Uterus (tissue), 3 donors: ENCODE measurements at regions not wholly inside any gene's neighbourhood (a gene's known extent, or its start where the extent isn't known, plus 50 kb on each side); places are given as distances from the start of the nearest gene placed in this dataset.

ENCODE experiments used
- DNase-seq, 2 donors: peaks; one replicate each; pipeline ENCODE4 v3.0.0-alpha.2; 2019 to 2020
- H3K27ac ChIP-seq, 2 donors: fragments of 200-600 bp; sonication (generic); 1 replicate in 1 of 2; 2 replicates in 1 of 2; pipeline ENCODE4 v1.5.1; 2016 to 2018
- H3K27me3 ChIP-seq, 2 donors: fragments of 200-600 bp; sonication (generic); one replicate each; pipeline ENCODE4 v1.5.1; 2018 to 2019; ENCODE audit warnings: control low read depth in 1 of 2
- H3K36me3 ChIP-seq, 2 donors: fragments of 200-600 bp; sonication (generic); one replicate each; pipeline ENCODE4 v1.5.1; 2019; ENCODE audit warnings: control low read depth in 1 of 2
- H3K4me1 ChIP-seq, 2 donors: fragments of 200-600 bp; sonication (generic); one replicate each; pipeline ENCODE4 v1.5.1; 2018 to 2019; ENCODE audit warnings: control low read depth in 1 of 2
- H3K4me3 ChIP-seq, 2 donors: fragments of 200-600 bp; sonication (generic); 1 replicate in 1 of 2; 2 replicates in 1 of 2; pipeline ENCODE4 v1.5.1; 2018 to 2019; ENCODE audit warnings: mild to moderate bottlenecking in 1 of 2
- H3K9me3 ChIP-seq, 2 donors: fragments of 200-600 bp; sonication (generic); one replicate each; pipeline ENCODE4 v1.5.1; 2019; ENCODE audit warnings: control low read depth in 1 of 2
- POLR2A ChIP-seq, 2 donors: fragments of 450-650 bp; IDR thresholded peaks; one replicate each; pipeline ENCODE4 v1.6.1; 2016; ENCODE audit warnings: antibody characterized with exemption in 2 of 2, mild to moderate bottlenecking in 1 of 2, moderate library complexity in 1 of 2
- intact Hi-C: fragments of 100-400 bp; cut with DNase I; formaldehyde crosslinking; loops from one replicate; pipeline ENCODE4 v1.15.1; 2023; ENCODE audit warnings: low total_unique reads
- TF ChIP-seq, protein P1 (sequence below), 4 experiments: fragments of 200-600 bp in 2 of 4; fragments of 450-650 bp in 2 of 4; sonication (generic) in 2 of 4; IDR thresholded peaks; one replicate each; pipeline ENCODE4 v1.5.1; 2016 to 2019; ENCODE audit warnings: antibody characterized with exemption in 4 of 4, mild to moderate bottlenecking in 2 of 4, moderate library complexity in 1 of 4
- donor health status: DM: yes; HTN: yes; CAD: no.

DNA sequence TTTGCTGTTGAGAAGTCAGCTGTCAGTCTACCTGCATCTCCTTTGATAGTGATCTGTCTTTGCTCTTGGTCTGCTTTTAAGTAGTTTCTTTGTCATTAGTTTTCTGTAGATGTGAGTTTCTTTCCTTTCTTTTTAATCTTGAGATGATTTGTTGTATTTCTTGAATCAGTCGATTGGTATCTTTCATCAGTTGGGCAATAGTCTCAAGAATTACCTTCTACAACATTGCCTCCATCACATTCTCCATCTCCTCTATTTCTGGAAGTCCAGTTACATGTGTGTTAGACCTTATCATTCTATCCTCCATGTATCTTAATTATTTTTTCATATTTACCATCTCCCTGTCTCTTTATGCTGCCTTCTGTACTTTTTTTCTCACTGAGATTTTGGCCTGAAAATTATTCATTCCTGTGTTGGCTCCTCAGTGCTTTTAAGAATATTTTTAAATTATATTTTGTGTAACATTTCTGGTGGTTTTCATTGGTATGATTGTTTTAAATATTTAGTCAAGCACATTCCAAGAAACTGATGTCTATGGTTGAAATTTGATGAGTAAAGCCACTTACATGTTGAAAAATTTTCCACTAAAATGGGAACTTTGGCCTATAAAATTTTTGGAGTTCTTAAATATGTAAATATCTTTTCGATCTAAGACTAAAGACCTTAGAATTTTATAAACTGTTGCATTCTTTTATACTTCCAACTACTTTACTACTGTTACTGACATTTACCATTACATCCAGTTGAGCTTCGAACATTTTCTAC, 239.5 kb upstream of the MGAT5 start:
- TF ChIP-seq, protein P1, sequence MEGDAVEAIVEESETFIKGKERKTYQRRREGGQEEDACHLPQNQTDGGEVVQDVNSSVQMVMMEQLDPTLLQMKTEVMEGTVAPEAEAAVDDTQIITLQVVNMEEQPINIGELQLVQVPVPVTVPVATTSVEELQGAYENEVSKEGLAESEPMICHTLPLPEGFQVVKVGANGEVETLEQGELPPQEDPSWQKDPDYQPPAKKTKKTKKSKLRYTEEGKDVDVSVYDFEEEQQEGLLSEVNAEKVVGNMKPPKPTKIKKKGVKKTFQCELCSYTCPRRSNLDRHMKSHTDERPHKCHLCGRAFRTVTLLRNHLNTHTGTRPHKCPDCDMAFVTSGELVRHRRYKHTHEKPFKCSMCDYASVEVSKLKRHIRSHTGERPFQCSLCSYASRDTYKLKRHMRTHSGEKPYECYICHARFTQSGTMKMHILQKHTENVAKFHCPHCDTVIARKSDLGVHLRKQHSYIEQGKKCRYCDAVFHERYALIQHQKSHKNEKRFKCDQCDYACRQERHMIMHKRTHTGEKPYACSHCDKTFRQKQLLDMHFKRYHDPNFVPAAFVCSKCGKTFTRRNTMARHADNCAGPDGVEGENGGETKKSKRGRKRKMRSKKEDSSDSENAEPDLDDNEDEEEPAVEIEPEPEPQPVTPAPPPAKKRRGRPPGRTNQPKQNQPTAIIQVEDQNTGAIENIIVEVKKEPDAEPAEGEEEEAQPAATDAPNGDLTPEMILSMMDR (IDR thresholded peaks at IDR 0.05): no peak
- TF ChIP-seq POLR2A (IDR thresholded peaks at IDR 0.05): no peak
- no peaks in the 10 kb centered on the region for H3K4me1 ChIP-seq
- intact Hi-C loops: no loop called here
- H3K9me3 ChIP-seq: no peaks in the 10 kb centered on the region
- no peaks in the 10 kb centered on the region for H3K36me3 ChIP-seq
- no peak for DNase-seq
- no peaks in the 10 kb centered on the region for H3K27me3 ChIP-seq
- no peak overlapping the region for H3K4me3 ChIP-seq
- no peak overlapping the region for H3K27ac ChIP-seq

DNA sequence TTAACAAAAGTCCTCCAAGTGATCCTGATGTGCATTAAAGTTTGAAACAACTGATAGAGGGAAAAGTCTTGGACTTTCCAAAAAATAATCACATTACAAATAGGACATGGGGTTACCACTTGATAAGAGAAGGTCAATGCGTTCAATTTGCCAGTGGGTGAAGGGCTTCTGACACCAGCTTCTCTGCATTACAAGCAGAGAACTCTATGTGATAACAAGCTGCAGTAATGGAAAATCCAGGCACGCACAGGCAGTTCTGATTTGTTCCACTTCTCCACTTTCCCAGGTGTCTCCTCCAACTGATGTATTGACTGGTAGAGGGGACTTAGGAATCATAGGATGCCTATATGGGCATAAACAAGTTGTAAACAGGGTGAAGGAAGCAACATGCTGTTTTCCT, 234.0 kb upstream of the MGAT5 start:
- Histone ChIP-seq H3K27me3 (no peaks in the 10 kb centered on the region), H3K9me3 (no peaks in the 10 kb centered on the region), H3K27ac (no peak overlapping the region), H3K36me3 (no peaks in the 10 kb centered on the region), H3K4me3 (no peak overlapping the region), H3K4me1 (no peaks in the 10 kb centered on the region)
- intact Hi-C loops: no loop called here
- DNase-seq: no peak
- no peak for TF ChIP-seq POLR2A (IDR thresholded peaks at IDR 0.05)
- TF ChIP-seq, protein P1 (IDR thresholded peaks at IDR 0.05): no peak

DNA sequence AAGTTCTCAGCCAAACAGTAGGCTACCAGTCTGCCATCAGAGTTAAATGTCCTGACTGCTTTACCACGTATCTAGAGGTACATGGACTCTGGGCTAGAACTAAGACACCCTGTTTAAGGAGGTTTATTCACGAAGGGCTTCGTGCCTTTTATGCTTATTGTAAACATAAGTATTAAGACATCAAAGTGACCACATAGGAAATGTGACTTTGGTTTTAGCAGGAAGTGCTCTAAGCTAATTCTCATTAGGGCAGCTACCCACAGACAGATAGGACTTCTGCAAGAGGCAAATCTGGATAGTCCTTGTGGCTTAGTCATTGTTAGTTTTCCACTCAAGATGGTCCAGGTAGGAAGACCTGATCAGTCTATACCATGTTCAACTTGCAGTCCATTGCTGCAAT, 233.3 kb upstream of the MGAT5 start:
- Histone ChIP-seq H3K9me3 (no peaks in the 10 kb centered on the region), H3K27me3 (no peaks in the 10 kb centered on the region), H3K4me3 (no peak overlapping the region), H3K4me1 (no peaks in the 10 kb centered on the region), H3K36me3 (no peaks in the 10 kb centered on the region), H3K27ac (no peak overlapping the region)
- intact Hi-C loops: no loop called here
- TF ChIP-seq, protein P1 (IDR thresholded peaks at IDR 0.05): no peak
- no peak for TF ChIP-seq POLR2A (IDR thresholded peaks at IDR 0.05)
- no peak for DNase-seq

DNA sequence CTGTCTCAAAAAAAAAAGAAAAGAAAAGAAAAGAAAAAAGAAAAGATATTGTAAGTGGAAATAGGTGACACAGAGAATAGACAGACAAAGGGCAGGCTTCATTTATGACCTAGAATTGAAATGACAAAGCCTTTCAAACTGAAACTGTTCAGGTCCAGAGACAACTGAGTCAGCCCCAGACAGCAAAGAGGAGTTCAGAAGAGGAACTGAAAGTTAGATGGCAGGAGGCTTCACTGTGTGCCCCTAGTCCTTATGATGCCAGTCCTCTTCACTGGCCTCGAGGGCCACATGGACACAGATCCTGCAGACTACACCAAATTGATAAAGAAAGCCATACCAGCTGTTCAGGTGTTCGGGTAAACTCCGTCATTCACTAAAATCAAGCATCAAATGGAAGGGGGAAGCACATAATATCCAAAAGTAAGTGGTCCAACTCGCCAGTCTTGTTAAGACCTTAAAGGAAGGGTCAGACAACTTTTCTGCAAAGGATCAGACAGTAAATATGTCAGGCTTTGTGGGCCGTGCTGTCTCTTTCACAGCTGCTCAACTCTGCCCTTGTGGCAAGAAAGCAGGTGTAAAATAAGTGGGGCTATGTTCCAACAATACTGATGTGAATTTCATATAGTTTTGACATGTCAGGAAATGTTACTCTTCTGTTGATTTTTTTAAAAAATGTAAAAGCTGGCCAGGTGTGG, 231.9 kb upstream of the MGAT5 start:
- no peak overlapping the region for H3K27ac ChIP-seq
- no peak overlapping the region for H3K4me3 ChIP-seq
- TF ChIP-seq POLR2A (IDR thresholded peaks at IDR 0.05): no peak
- TF ChIP-seq, protein P1 (IDR thresholded peaks at IDR 0.05): no peak
- no peaks in the 10 kb centered on the region for H3K27me3 ChIP-seq
- DNase-seq: no peak
- no peaks in the 10 kb centered on the region for H3K36me3 ChIP-seq
- H3K4me1 ChIP-seq: no peaks in the 10 kb centered on the region
- intact Hi-C loops: no loop called here
- no peaks in the 10 kb centered on the region for H3K9me3 ChIP-seq

DNA sequence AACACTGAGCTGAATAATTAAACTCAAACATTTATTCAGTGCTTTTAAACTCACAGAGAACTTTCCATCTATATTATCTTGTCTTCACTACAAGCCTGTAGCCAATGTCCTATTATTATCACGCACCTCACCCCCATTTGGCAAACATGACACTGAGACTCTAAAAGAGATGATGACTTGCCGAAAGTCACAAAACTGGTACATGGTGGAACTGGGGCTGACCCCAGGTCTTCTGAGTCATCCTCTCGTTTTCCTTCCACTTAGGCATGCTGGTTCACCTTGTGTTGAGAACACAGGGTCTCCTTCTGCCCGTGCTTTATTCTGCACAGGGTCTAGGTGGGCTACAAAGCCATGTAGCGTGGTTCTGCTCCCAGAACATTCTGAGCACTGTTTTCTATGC, 230.0 kb upstream of the MGAT5 start:
- no peak for TF ChIP-seq POLR2A (IDR thresholded peaks at IDR 0.05)
- TF ChIP-seq, protein P1 (IDR thresholded peaks at IDR 0.05): no peak
- no peaks in the 10 kb centered on the region for H3K4me1 ChIP-seq
- H3K27ac ChIP-seq: no peak overlapping the region
- no peaks in the 10 kb centered on the region for H3K36me3 ChIP-seq
- no peak for DNase-seq
- no peaks in the 10 kb centered on the region for H3K9me3 ChIP-seq
- intact Hi-C loops: no loop called here
- no peaks in the 10 kb centered on the region for H3K27me3 ChIP-seq
- H3K4me3 ChIP-seq: no peak overlapping the region
